ENCODE measurements at regions not wholly inside any gene's neighbourhood (a gene's known extent, or its start where the extent isn't known, plus 50 kb on each side); places are given as distances from the start of the nearest gene placed in this dataset.

DNA sequence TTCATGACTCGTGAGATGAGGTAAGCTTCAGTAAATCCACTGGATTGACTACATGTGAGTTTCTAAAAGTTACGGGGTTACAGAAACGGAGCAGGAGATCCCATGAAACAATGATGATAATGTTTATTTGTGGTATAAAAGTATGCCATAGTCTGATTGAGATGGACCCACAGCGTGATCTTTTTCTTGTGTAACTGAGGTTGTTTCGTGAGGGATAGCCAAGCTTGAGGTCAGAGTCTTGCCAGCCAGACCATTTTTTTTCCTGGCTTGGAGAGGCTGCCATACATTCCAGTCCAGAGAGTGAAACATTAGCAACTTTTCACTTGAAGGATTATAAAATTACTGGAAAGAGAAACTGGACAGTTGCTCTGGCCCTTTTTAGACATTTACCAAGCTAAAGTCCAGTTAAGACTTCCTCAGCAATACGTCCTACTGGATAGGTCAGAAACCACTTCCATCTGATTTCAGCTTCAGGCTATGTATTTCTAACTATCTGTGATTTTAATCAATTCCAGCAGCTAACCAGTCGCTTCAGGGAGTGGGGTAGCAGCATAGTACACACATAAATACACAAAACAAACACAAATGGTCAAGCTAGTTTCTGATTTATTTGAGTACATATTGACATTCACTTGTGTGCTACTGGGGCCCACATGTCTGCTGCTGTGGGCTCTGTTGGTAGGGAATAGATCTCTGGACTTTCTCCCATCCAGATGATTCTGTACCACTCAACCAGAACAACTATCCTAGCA lies 194.6 kb downstream of the POSTN start:
- no peak overlapping the region for H3K27ac ChIP-seq
- ATAC-seq (no peak), DNase-seq (ENCODE audit: low read depth in 1 of 2, low spot score in 1 of 2) (no peak), FAIRE-seq (no peak)
- H3K4me2 ChIP-seq: no peak overlapping the region
- H3K4me3 ChIP-seq: no peak overlapping the region
- 17% methylated on average over 7 of the region's 7 CpGs for WGBS (ENCODE audit: missing lambda C conversion rate)
- CTCF ChIA-PET: no interaction called here
- H3K9me3 ChIP-seq: no peaks in the 10 kb centered on the region
- no peak for TF ChIP-seq EHMT2 (IDR thresholded peaks at IDR 0.05; ENCODE audit: low read depth)
- no peak for TF ChIP-seq SREBF2 (IDR thresholded peaks at IDR 0.05)
- TF ChIP-seq ZNF302 (CRISPR knock-in tag; IDR thresholded peaks at IDR 0.05): no peak
- no peak for TF ChIP-seq RNF2 (IDR thresholded peaks at IDR 0.05; ENCODE audit: borderline replicate concordance, low read depth)
- no peak for TF ChIP-seq PHF8 (IDR thresholded peaks at IDR 0.05; ENCODE audit: borderline replicate concordance, low read depth)
- no peak for TF ChIP-seq CBX8 (IDR thresholded peaks at IDR 0.05)
- TF ChIP-seq TP53 (CRISPR knock-in tag; IDR thresholded peaks at IDR 0.05): no peak
- no peak for TF ChIP-seq TFCP2L1 (CRISPR knock-in tag; IDR thresholded peaks at IDR 0.05)
- TF ChIP-seq EP300 (IDR thresholded peaks at IDR 0.05): no peak
- no peak for TF ChIP-seq RFX5 (IDR thresholded peaks at IDR 0.05)
- TF ChIP-seq RAD21 (conservative IDR thresholded peaks at IDR 0.05 in 1 of 2, IDR thresholded peaks at IDR 0.05 in 1 of 2): no peak
- no peak for TF ChIP-seq ZSCAN20 (CRISPR knock-in tag; IDR thresholded peaks at IDR 0.05)
- no peak for TF ChIP-seq ELK1 (IDR thresholded peaks at IDR 0.05; ENCODE audit: low read depth, low read length)
- POLR2A ChIA-PET: no interaction called here
- no peaks in the 10 kb centered on the region for H3K4me1 ChIP-seq

- H3K4me1 ChIP-seq: no peaks in the 10 kb centered on the region
- CTCF ChIA-PET: no interaction called here
- DNase-seq (ENCODE audit: low read depth in 1 of 2, low spot score in 1 of 2) (no peak), ATAC-seq (no peak), FAIRE-seq (no peak)
- POLR2A ChIA-PET: no interaction called here
- no peak overlapping the region for H3K27ac ChIP-seq
- H3K4me3 ChIP-seq: no peak overlapping the region
- H3K9me3 ChIP-seq: no peaks in the 10 kb centered on the region
- H3K4me2 ChIP-seq: no peak overlapping the region
- no peak for TF ChIP-seq EP300 (IDR thresholded peaks at IDR 0.05)
- TF ChIP-seq RARB (CRISPR knock-in tag; IDR thresholded peaks at IDR 0.05): no peak
- TF ChIP-seq PHF8 (IDR thresholded peaks at IDR 0.05; ENCODE audit: borderline replicate concordance, low read depth): no peak
- TF ChIP-seq FOSB (CRISPR knock-in tag; IDR thresholded peaks at IDR 0.05): no peak
- TF ChIP-seq HDAC2 (IDR thresholded peaks at IDR 0.05): no peak
- no peak for TF ChIP-seq CEBPB (IDR thresholded peaks at IDR 0.05)
- TF ChIP-seq JUN (IDR thresholded peaks at IDR 0.05): no peak
Measured at GRCh38 chr13:37401721-37402120, 196.8 kb downstream of the POSTN start.

- Histone ChIP-seq H3K27ac (no peak overlapping the region), H3K9me3 (no peaks in the 10 kb centered on the region), H3K4me2 (no peak overlapping the region), H3K4me1 (no peaks in the 10 kb centered on the region), H3K4me3 (no peak overlapping the region)
- FAIRE-seq: no peak
- ChIA-PET POLR2A (no interaction called here), CTCF (no interaction called here)
- DNase-seq (ENCODE audit: low read depth in 1 of 2, low spot score in 1 of 2): no peak
- no peak for ATAC-seq
- TF ChIP-seq ZC3H11A (IDR thresholded peaks at IDR 0.05) (no peak), POLR2AphosphoS2 (conservative IDR thresholded peaks at IDR 0.05; ENCODE audit: low read length) (no peak), RFX5 (IDR thresholded peaks at IDR 0.05) (no peak), ESRRA (IDR thresholded peaks at IDR 0.05; ENCODE audit: borderline replicate concordance, low read length) (no peak), EHMT2 (IDR thresholded peaks at IDR 0.05; ENCODE audit: low read depth) (no peak)
- 9% methylated on average over 3 of the region's 3 CpGs for WGBS (ENCODE audit: missing lambda C conversion rate)
Measured at GRCh38 chr13:37397535-37397934, 201.0 kb downstream of the POSTN start.

GRCh38 chr13:37395544-37395943 lies 203.0 kb downstream of the POSTN start:
- Histone ChIP-seq H3K4me3 (no peak overlapping the region), H3K4me2 (no peak overlapping the region), H3K4me1 (no peaks in the 10 kb centered on the region), H3K27ac (no peak overlapping the region), H3K9me3 (no peaks in the 10 kb centered on the region)
- WGBS (ENCODE audit: missing lambda C conversion rate): 64% methylated on average over 2 of the region's 3 CpGs
- TF ChIP-seq ZSCAN20 (CRISPR knock-in tag; IDR thresholded peaks at IDR 0.05): no peak
- TF ChIP-seq, protein P1, sequence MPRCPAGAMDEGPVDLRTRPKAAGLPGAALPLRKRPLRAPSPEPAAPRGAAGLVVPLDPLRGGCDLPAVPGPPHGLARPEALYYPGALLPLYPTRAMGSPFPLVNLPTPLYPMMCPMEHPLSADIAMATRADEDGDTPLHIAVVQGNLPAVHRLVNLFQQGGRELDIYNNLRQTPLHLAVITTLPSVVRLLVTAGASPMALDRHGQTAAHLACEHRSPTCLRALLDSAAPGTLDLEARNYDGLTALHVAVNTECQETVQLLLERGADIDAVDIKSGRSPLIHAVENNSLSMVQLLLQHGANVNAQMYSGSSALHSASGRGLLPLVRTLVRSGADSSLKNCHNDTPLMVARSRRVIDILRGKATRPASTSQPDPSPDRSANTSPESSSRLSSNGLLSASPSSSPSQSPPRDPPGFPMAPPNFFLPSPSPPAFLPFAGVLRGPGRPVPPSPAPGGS (IDR thresholded peaks at IDR 0.05): no peak
- DNase-seq (ENCODE audit: low read depth in 1 of 2, low spot score in 1 of 2) (no peak), ATAC-seq (no peak), FAIRE-seq (no peak)
- ChIA-PET CTCF (interaction anchor here (0.8 kb wide), 1 partner anchor 47 kb away, joined by 3 read pairs; no protein-coding TSS in a partner anchor), POLR2A (no interaction called here)
